Cardiac muscle cell (in vitro differentiated cells and primary cell): ENCODE measurements at regions not wholly inside any gene's neighbourhood (a gene's known extent, or its start where the extent isn't known, plus 50 kb on each side); places are given as distances from the start of the nearest gene placed in this dataset.

Experiments
- DNase-seq, 2 donors: peaks; one replicate each; pipeline versions ENCODE4 v3.0.0 to v3.0.0-alpha.2; 2010 to 2017; ENCODE audit warnings: low read depth in 1 of 2, low spot score in 1 of 2
- H3K27ac ChIP-seq: fragments of 200-600 bp; sonication (generic); 2 replicates; pipeline ENCODE4 v1.5.1; 2016
- H3K27me3 ChIP-seq: fragments of 200-600 bp; sonication (generic); 2 replicates; pipeline ENCODE4 v1.6.0; 2016; ENCODE audit warnings: control low read depth
- H3K36me3 ChIP-seq: fragments of 200-600 bp; sonication (generic); 2 replicates; pipeline ENCODE4 v1.5.1; 2016; ENCODE audit warnings: control low read depth
- H3K4me1 ChIP-seq: fragments of 200-600 bp; sonication (generic); 2 replicates; pipeline ENCODE4 v1.8.1; 2017; ENCODE audit warnings: low read depth, mild to moderate bottlenecking, mixed run types
- H3K4me3 ChIP-seq: fragments of 200-600 bp; sonication (generic); 2 replicates; pipeline ENCODE4 v1.5.1; 2016; ENCODE audit warnings: mild to moderate bottlenecking
- H3K9me3 ChIP-seq: fragments of 200-600 bp; sonication (generic); 2 replicates; pipeline ENCODE4 v1.5.1; 2017; ENCODE audit warnings: low read depth, mild to moderate bottlenecking, control low read depth
- CTCF ChIP-seq: IDR thresholded peaks from 2 replicates; pipeline ENCODE4 v1.5.1; 2012; ENCODE audit warnings: low read depth, mild to moderate bottlenecking, low read length

DNA sequence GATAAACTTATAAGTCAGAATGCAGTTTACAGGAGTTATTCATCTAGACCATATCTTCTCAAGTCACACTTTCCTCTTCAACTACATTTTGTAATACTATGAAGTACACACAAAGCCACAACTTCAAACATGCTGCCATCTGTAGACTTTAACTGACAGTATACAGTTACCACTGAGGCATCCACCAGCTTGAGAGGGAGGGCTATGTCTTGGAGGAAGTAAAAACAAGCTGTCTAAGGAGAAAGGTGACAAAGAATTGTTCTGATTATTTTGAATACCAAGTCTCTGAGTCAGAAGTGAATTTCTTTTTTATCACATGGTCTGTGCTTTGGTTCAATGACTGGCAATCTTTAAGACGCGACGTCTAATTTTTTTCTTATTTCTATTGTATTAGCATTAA, 97.6 kb upstream of the CDH10 start:
- H3K36me3 ChIP-seq, result no peaks in the 10 kb centered on the region
- TF ChIP-seq CTCF, result no peak
- H3K9me3 ChIP-seq, result no peaks in the 10 kb centered on the region

DNA sequence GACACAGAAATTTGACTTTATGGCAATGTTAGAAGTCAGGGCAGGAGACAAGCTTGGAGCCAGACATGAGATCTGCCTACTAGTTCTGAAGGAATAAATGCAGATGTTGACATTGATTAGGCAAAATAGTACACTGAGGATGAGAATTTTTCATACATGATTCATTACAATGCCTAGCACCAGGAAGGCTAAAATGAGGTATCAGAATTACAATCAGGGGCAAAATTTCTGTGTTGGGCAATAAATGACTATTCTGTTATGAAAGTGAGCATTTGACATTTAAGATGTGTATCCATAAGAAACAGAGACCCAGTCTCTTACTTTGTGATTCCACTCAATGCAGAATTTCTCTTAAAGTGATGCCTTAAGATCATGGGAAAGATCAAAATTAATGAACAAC, 92.4 kb upstream of the CDH10 start:
- H3K36me3 ChIP-seq, result no peaks in the 10 kb centered on the region
- no peaks in the 10 kb centered on the region for H3K9me3 ChIP-seq
- no peak for TF ChIP-seq CTCF
- no peak overlapping the region for H3K27ac ChIP-seq
- DNase-seq, result no peak
- no peak overlapping the region for H3K4me3 ChIP-seq
- no peaks in the 10 kb centered on the region for H3K27me3 ChIP-seq
- H3K4me1 ChIP-seq, result no peaks in the 10 kb centered on the region

More for the DNA sequence above, 97.6 kb upstream of the CDH10 start:
- Histone ChIP-seq H3K4me3 (no peak overlapping the region), H3K4me1 (no peaks in the 10 kb centered on the region), H3K27me3 (no peaks in the 10 kb centered on the region), H3K27ac (no peak overlapping the region)
- peak in 1 of 2 donors; percentile 0 for DNase-seq

GRCh38 chr5:24735284-24735683, 90.5 kb upstream of the CDH10 start:
- Histone ChIP-seq H3K27me3 (no peaks in the 10 kb centered on the region), H3K4me3 (no peak overlapping the region), H3K4me1 (no peaks in the 10 kb centered on the region), H3K9me3 (no peaks in the 10 kb centered on the region), H3K36me3 (no peaks in the 10 kb centered on the region), H3K27ac (no peak overlapping the region)
- no peak for DNase-seq
- no peak for TF ChIP-seq CTCF

DNA sequence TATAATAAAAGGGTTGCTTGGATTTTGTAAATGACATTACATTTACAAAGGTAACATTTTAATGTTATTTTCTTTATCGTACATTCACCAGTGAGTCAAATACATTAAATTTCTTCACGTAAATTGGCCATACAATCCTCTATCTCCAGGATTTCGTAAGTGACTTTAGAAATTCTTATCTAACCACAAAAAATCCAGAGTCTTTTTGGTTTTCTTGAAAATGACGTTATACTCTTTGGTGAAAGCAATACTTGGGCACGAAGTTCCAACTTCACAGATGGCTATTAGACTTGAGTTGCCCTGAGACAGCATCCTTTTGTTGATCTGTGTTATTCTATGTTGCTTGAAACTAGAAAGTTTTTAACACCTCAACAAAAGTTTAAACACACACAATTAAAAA, 87.4 kb upstream of the CDH10 start:
- Histone ChIP-seq H3K27me3 (no peaks in the 10 kb centered on the region), H3K4me3 (no peak overlapping the region), H3K27ac (no peak overlapping the region), H3K9me3 (no peaks in the 10 kb centered on the region), H3K4me1 (no peaks in the 10 kb centered on the region), H3K36me3 (no peaks in the 10 kb centered on the region)
- DNase-seq, result peak in 1 of 2 donors; percentile 9
- no peak for TF ChIP-seq CTCF

GRCh38 chr5:24720743-24721142, 76.0 kb upstream of the CDH10 start:
- H3K27me3 ChIP-seq, result no peaks in the 10 kb centered on the region
- H3K36me3 ChIP-seq, result no peaks in the 10 kb centered on the region
- H3K27ac ChIP-seq, result no peak overlapping the region
- no peak for TF ChIP-seq CTCF
- no peak for DNase-seq
- H3K9me3 ChIP-seq, result no peaks in the 10 kb centered on the region
- no peak overlapping the region for H3K4me3 ChIP-seq
- H3K4me1 ChIP-seq, result no peaks in the 10 kb centered on the region

GRCh38 chr5:24714746-24715145, 70.0 kb upstream of the CDH10 start:
- peak in 1 of 2 donors; percentile 0 for DNase-seq
- no peaks in the 10 kb centered on the region for H3K9me3 ChIP-seq
- H3K27me3 ChIP-seq, result no peaks in the 10 kb centered on the region
- no peaks in the 10 kb centered on the region for H3K36me3 ChIP-seq
- no peak for TF ChIP-seq CTCF
- no peak overlapping the region for H3K27ac ChIP-seq
- no peaks in the 10 kb centered on the region for H3K4me1 ChIP-seq
- no peak overlapping the region for H3K4me3 ChIP-seq
